G401 (cell line): ENCODE measurements at regions not wholly inside any gene's neighbourhood (a gene's known extent, or its start where the extent isn't known, plus 50 kb on each side); places are given as distances from the start of the nearest gene placed in this dataset.

ENCODE experiments used
- DNase-seq: peaks from one replicate; pipeline ENCODE4 v3.0.0-alpha.2; 2015; ENCODE audit warnings: low spot score
- in situ Hi-C: cut with HindIII; loops from 2 replicates; pipeline ENCODE4 v1.10.0; 2016; ENCODE audit warnings: low sequenced_read_pairs, mixed read lengths

GRCh38 chr5:56607551-56607950 lies 207.8 kb upstream of the MAP3K1 start:
- in situ Hi-C loops = no loop called here
- DNase-seq = no peak

DNA sequence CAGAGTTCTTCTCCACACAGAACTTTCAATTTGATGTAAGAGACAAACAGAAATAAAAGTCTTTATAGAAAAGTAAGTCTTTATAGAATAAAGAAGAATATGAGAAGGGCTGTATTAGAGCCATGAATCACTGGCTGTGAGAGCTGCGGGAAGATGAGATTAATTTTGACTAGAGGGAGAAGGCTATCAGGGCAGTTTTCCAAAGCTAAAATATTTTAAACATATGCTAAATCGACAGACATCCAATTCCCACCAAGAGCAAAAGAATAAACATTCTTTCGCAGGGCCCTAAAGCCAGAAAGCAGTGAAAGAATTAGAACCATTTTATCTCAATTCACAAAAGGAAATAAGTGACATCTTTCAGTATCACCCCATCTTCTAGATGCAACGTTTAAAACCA lies 208.3 kb upstream of the MAP3K1 start:
- in situ Hi-C loops = no loop called here

GRCh38 chr5:56606192-56606591 lies 209.2 kb upstream of the MAP3K1 start:
- no peak for DNase-seq
- in situ Hi-C loops = no loop called here

More for the DNA sequence above, 208.3 kb upstream of the MAP3K1 start:
- DNase-seq = no peak

GRCh38 chr5:56605231-56605630 lies 210.1 kb upstream of the MAP3K1 start:
- in situ Hi-C loops = no loop called here
- no peak for DNase-seq

DNA sequence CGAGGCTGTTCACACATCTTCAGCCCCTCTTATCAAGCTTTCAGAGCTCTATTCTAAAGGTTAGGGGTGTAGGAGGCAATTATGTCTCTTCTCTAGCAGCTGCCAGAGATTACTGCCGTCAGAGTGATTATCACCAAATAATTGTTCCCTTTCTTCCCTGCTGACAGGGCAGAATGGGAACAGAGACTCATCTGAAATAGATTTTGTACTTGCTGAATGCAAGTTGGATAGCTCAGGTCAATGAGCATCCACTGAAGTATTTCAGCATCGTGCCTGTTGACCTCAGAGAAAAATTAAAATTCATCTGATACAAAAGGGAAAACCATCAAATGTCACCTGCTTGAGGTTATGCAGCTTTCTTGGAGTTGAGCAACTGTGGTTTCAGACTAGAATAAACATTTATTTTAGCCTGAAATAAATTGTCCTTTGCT lies 213.7 kb upstream of the MAP3K1 start:
- in situ Hi-C loops = no loop called here
- DNase-seq = no peak

- in situ Hi-C loops = no loop called here
- no peak for DNase-seq
These were observed 216.4 kb upstream of the MAP3K1 start for GRCh38 chr5:56598941-56599340.

GRCh38 chr5:56596155-56596554 lies 219.2 kb upstream of the MAP3K1 start:
- DNase-seq = no peak
- in situ Hi-C loops = no loop called here

DNA sequence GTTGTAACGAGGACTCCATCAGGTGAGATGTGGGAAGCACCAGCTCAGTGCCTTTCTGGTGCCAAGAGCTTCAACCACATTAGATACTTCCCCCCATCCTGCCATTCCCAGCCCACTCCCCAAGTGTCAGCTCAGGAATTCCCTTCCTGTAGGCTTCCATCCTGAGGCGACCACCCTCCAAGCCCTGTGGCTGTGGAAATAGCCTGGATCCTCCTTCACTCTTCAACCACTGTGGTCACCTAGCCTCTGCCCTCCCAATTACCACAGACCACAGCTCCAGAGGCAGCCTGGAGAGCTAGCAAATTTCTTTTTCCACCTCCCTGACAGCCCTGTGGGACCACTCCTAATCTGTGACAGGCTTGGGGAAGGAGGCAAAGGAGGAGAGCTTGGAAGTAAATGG lies 219.8 kb upstream of the MAP3K1 start:
- in situ Hi-C loops = no loop called here
- no peak for DNase-seq

- in situ Hi-C loops = no loop called here
- DNase-seq = no peak
These were observed 220.6 kb upstream of the MAP3K1 start for GRCh38 chr5:56594792-56595191.

GRCh38 chr5:56591081-56591480 lies 224.3 kb upstream of the MAP3K1 start:
- no peak for DNase-seq
- in situ Hi-C loops = no loop called here

DNA sequence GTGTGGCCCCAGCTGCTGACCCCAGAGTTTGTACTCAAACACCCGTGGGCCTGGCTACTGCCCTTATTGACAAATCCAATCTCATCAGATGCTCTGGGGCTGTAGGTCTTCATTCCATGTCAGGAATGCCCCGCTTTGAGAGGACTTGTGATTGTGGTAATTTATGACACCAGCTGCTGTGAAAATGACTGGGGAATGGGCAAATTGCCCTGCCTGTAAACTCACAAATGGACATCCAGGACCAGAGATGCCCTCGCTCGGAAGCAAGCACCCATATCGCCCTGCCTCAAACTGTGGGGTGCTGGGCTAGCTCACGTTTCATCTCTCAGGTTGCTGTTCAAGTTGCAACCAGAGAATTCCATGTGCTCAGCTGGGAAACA lies 225.9 kb upstream of the MAP3K1 start:
- DNase-seq = no peak
- in situ Hi-C loops = no loop called here

DNA sequence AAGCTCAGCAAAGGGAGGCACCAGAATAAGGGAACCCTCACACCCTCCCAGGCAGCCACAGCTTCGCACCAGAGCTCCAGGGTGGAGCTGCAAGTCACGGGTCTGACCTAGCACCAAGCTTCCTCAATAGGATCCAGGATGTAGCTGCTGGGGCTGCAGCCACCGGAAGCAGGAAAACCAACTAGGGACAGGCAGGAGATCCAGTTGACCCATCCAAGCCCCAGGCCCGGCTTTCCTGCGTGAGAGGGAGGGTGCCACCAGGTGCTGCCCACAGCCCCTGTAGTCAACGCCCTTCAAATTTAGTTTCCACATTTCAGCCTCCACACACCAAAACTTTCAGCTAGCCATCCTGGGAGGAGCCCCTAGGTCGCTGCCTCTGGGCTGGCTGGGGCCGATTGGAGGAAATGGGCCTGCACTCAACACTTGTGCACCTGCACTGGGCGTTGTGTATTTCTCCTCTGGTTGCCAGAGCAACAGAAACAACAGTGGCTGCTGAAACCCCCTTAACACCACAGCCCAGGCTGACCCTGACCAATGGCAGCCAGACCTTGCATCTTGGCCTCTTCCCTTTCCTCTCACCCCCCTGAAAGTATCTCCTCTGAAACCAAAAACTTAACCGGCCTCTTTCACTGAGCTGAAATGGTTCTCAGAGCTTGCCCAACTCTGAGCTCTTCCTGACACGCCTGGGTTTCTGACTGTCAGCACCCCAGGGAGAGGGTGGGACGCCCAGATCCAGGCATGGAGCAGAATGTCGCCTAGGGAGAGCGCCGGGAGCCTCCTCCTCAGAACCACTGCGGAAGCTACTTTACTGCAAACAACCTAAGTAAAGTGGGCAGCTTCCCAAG lies 226.5 kb upstream of the MAP3K1 start:
- DNase-seq = no peak
- in situ Hi-C loops = no loop called here

DNA sequence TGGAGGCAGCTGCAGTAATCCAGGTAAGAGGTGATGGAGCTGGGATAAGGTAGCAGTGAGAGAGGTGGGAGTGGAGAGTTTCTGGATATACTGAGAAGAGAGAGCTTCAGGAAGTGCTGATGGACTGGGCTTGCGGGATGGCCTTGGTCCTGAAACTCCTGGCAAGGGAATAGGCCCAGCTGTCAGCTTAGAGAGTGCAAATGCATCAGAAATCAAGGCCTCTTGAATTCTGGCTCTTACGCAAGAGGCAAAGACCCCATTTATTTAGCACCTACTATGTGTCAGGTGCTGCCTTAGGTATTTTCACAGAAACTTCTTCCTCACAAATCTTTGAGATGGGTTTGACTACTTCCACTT lies 227.2 kb upstream of the MAP3K1 start:
- no peak for DNase-seq
- in situ Hi-C loops = no loop called here

DNA sequence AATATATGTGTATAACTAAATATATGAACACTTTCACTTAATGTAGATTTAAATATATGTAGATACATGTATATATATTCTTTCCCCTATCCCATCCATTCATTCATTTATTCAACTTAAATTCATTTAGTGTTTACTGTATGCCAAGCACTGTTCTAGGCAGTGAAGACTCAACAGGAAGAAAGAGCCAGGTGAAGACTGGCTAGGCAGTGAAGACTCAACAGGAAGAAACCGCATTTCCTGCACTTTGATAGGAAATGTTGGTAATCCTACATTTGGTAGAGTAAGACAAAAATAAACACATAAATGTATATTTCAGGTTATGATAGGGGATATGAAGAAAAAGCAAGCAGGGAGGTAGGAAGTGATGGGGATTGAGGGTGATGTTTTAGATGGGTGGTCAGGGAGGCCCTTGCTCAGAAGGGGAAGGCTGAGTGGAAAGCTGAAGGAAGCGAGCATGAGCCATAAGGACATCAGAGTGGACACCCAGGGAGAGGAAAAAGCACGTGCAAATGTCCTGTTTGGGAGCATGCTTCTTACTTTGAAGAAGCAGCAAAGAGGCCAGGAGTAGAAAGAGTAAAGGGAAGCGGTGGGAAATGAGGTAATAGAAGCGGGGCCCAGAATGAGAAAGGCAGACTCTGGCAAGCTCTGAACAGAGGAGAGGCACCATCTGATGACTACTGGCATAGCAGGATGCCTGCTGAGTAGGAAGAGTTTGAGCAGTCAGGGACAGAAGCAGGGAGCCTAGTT lies 227.8 kb upstream of the MAP3K1 start:
- in situ Hi-C loops = no loop called here
- DNase-seq = no peak

GRCh38 chr5:56585999-56586691 lies 229.2 kb upstream of the MAP3K1 start:
- DNase-seq = peak; percentile 28
- in situ Hi-C loops = no loop called here

- in situ Hi-C loops = no loop called here
- DNase-seq = no peak
These were observed 229.9 kb upstream of the MAP3K1 start for GRCh38 chr5:56585461-56585860.

GRCh38 chr5:56581426-56581825 lies 233.9 kb upstream of the MAP3K1 start:
- in situ Hi-C loops = no loop called here
- no peak for DNase-seq

DNA sequence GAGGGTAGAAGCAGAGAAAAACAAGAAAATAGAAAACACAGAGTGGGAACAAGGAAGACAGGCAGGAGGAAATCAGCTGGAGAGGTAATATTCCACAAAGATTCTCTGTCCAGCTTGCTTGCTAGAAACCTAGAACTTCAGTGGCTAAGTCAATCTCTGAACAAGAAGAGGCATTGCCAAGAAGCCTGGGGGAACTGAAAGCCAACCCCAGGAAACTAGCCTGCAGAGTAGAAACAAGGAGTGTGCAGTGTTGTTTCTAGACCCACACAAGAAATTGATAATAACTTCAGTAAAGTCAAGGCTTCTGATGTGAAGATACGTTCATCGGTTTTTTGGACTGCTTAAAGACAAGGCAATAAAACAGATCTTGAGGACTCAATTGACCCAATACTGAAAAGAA lies 234.5 kb upstream of the MAP3K1 start:
- in situ Hi-C loops = no loop called here
- DNase-seq = no peak

DNA sequence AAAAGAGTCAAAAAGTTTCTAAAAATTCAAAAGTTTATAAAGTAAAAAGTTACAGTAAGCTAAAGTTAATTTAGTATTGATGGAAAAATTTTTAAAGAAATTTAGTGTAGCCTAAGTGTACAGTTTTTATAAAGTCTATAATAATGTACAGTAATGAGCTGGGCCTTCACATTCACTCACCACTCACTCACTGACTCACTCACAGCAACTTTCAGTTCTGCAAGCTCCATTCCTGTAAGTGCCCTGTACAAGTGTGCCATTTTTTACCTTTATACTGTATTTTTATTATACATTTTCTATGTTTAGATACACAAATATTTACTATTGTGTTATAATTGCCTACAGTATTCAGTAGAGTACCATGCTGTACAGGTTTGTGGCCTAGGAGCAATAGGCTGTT lies 239.5 kb upstream of the MAP3K1 start:
- in situ Hi-C loops = no loop called here
- DNase-seq = no peak

GRCh38 chr5:56574778-56575177 lies 240.6 kb upstream of the MAP3K1 start:
- DNase-seq = no peak
- in situ Hi-C loops = no loop called here
